ENCODE measurements at regions not wholly inside any gene's neighbourhood (a gene's known extent, or its start where the extent isn't known, plus 50 kb on each side); places are given as distances from the start of the nearest gene placed in this dataset.
"Not testable (repeated sequence)": the region's sequence is repeated elsewhere in the genome, so short reads cannot be mapped to it uniquely, and the experiment has no call there.

- TF ChIP-seq CTCF (IDR thresholded peaks at IDR 0.05); EZH2 (IDR thresholded peaks at IDR 0.05; ENCODE audit: borderline replicate concordance, insufficient read depth, low read depth, low read length, poor library complexity, severe bottlenecking): not testable (repeated sequence)
Measured at GRCh38 chr1:161433191-161433590, 65.5 kb upstream of the CFAP126 start.
